IPS DF 6.9 (cell line): ENCODE measurements at regions not wholly inside any gene's neighbourhood (a gene's known extent, or its start where the extent isn't known, plus 50 kb on each side); places are given as distances from the start of the nearest gene placed in this dataset.
"Not testable (repeated sequence)": the region's sequence is repeated elsewhere in the genome, so short reads cannot be mapped to it uniquely, and the experiment has no call there.

Experiments
- DNase-seq: peaks from one replicate; pipeline ENCODE4 v3.0.0-alpha.2; 2013; ENCODE audit warnings: low read depth, low spot score
- H3K27ac ChIP-seq: one replicate; pipeline ENCODE4 v1.5.1; 2013; ENCODE audit warnings: low read length, control low read depth
- H3K27me3 ChIP-seq: 2 replicates; pipeline ENCODE4 v1.6.1; 2013; ENCODE audit warnings: mild to moderate bottlenecking, low read length; ENCODE audit not compliant: control insufficient read depth, insufficient read depth
- H3K36me3 ChIP-seq: 2 replicates; pipeline ENCODE4 v1.6.1; 2013; ENCODE audit warnings: low read length; ENCODE audit not compliant: control insufficient read depth, insufficient read depth
- H3K4me1 ChIP-seq: 2 replicates; pipeline ENCODE4 v1.6.1; 2013; ENCODE audit warnings: low read length; ENCODE audit not compliant: control insufficient read depth, insufficient read depth
- H3K4me3 ChIP-seq: 2 replicates; pipeline ENCODE4 v1.5.1; 2013; ENCODE audit warnings: mild to moderate bottlenecking, low read length
- H3K9me3 ChIP-seq: 2 replicates; pipeline ENCODE4 v1.6.1; 2013; ENCODE audit warnings: low read length, inconsistent platforms; ENCODE audit not compliant: control insufficient read depth, insufficient read depth
- WGBS: extraction: QIAGEN DNeasy Blood & Tissue Kit; methylation state at CpG from one replicate; pipeline ENCODE4 v1.1.7; 2013; ENCODE audit warnings: mixed read lengths, missing lambda C conversion rate; ENCODE audit not compliant: insufficient read length, insufficient coverage; 5-methylcytosine and 5-hydroxymethylcytosine counted together

DNA sequence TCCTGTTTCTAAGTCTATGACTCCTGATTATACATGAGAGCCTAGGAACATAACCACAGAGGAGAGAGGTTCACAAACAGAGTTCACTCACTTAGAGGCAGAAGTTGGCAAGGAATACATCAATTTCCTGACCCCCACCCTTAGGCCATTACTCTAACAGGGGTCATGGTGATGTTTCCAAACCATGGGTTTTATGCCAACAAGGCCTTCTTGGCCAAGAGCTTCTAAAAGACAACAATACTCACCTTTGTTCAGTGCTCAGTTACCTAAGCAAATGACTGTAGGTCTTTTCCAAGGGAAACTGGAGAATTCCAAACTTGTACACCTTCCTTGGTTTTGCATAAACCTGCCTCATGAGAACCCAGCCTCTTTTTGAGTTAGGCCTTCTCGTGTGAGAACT, 52.6 kb downstream of the ERICH4 start:
- no peaks in the 10 kb centered on the region for H3K27me3 ChIP-seq
- no peaks in the 10 kb centered on the region for H3K36me3 ChIP-seq
- no peak overlapping the region for H3K4me3 ChIP-seq
- no peaks in the 10 kb centered on the region for H3K4me1 ChIP-seq
- DNase-seq = no peak
- H3K27ac ChIP-seq = no peak overlapping the region
- WGBS = no CpG with 5 or more reads among the region's 1 CpG
- H3K9me3 ChIP-seq = 0 out of 2 replicates have a peak, but pooled peaks cover 2% of the 10 kb centered on the region

DNA sequence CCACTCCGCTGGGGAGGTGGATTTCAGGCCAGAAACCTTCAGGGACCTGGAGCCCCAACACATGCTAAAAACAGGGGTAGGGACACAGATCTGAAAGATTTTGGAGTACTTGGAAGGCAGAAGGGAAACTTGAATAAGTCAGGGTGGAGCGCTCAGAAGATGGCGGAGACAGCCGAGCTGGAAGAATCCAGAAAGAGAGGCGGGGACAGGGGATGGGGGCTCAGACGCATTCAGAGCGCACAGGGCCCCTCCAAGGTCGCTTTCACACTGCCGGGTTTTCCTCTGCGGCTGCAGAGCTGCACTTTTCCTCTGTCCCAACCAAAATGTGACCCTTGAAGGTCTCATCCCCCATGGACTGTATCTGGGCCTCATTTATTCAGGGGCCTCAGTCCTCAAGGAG, 56.9 kb downstream of the ERICH4 start:
- no peak for DNase-seq
- H3K4me1 ChIP-seq = 0 out of 2 replicates have a peak, but pooled peaks cover 1% of the 10 kb centered on the region
- no CpG with 5 or more reads among the region's 10 CpGs for WGBS
- H3K36me3 ChIP-seq = no peaks in the 10 kb centered on the region
- H3K9me3 ChIP-seq = 0 out of 2 replicates have a peak, but pooled peaks cover 2% of the 10 kb centered on the region
- no peaks in the 10 kb centered on the region for H3K27me3 ChIP-seq
- H3K27ac ChIP-seq = no peak overlapping the region
- no peak overlapping the region for H3K4me3 ChIP-seq

DNA sequence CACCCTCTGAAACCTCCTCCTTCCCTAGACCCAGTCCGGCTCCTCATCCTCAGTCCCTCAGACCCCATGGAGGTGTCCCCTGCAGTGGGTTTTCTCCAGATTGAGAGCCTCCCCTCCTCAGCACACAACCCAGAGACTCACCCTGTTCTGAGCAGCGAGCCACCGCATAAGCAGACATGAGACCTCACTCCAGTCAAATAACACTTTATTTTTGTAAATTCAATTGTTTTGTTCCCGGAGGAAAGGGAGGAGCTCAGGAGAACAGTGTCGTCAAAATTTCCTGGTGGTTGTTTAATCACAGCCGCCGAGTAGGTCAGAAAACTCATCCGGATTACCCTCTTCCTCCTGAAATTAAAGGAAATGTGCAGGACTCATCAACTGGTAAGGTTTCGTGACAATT, 57.5 kb downstream of the ERICH4 start:
- no peak overlapping the region for H3K27ac ChIP-seq
- H3K9me3 ChIP-seq = 0 out of 2 replicates have a peak, but pooled peaks cover 2% of the 10 kb centered on the region
- no peaks in the 10 kb centered on the region for H3K36me3 ChIP-seq
- WGBS = no CpG with 5 or more reads among the region's 9 CpGs
- no peak for DNase-seq
- H3K27me3 ChIP-seq = no peaks in the 10 kb centered on the region
- 0 out of 2 replicates have a peak, but pooled peaks cover 1% of the 10 kb centered on the region for H3K4me1 ChIP-seq
- H3K4me3 ChIP-seq = no peak overlapping the region

DNA sequence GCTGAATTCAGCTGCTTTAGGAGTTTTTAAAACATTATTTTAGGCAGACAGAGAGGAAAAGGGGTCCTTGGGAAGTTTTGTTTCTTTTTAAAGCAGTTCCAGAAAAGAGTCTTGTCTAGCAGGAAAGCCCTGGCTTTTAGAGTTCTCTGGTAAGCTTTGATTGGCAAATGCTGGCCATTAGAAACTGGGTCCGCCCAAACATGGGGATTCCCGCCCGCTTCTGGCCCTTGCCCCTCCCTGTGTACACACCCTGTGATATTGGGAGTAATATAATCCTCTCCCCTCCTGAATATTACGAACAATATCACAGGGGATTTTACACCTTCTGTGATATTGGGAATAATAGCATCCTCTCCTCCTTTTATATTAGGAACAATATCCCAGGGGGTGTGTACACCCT, 58.9 kb downstream of the ERICH4 start:
- Histone ChIP-seq H3K27me3 (no peaks in the 10 kb centered on the region), H3K4me3 (no peak overlapping the region), H3K27ac (no peak overlapping the region), H3K9me3 (0 out of 2 replicates have a peak, but pooled peaks cover 2% of the 10 kb centered on the region), H3K36me3 (no peaks in the 10 kb centered on the region), H3K4me1 (0 out of 2 replicates have a peak, but pooled peaks cover 1% of the 10 kb centered on the region)
- WGBS = no CpG with 5 or more reads among the region's 4 CpGs
- no peak for DNase-seq

DNA sequence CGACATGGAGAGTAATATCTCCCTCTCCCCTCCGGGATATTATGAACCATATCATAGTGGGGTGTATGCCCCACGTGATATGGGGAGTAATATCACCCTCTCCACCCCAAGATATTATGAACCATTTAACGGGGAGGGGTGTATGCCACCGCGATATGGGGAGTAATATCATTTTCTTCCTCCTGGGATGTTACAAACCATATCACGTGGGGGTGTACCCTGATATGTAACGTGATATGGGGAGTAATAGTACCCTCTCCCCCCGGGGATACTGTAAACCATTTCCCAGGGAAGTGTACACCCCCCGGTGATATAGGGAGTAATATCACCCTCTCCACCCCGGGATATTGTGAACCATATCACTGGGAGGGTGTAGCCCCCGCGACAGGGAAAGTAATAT, 62.1 kb downstream of the ERICH4 start:
- Histone ChIP-seq H3K27me3 (no peaks in the 10 kb centered on the region), H3K27ac (no peak overlapping the region), H3K4me3 (no peak overlapping the region), H3K36me3 (no peaks in the 10 kb centered on the region), H3K9me3 (no peaks in the 10 kb centered on the region), H3K4me1 (0 out of 2 replicates have a peak, but pooled peaks cover 1% of the 10 kb centered on the region)
- no peak for DNase-seq
- WGBS = no CpG with 5 or more reads among the region's 13 CpGs

DNA sequence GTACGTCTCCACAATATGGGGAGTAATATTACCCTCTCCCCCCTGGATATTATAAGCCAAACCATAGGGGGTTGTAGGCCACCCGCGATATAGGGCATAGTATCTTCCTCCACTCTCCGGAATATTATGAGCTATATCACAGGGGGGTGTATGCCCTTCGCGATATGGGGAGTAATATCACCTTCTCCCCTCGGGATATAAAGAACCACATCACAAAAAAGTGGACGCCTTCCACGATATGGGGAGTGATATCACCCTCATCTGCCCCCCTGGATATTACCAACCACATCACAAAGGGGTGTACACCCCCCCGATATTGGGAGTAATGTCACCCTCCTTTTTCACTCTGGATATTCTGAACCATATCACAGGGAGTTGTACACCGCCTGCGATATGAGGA, 65.5 kb upstream of the CEACAM21 start:
- Histone ChIP-seq H3K27me3 (no peaks in the 10 kb centered on the region), H3K4me3 (no peak overlapping the region), H3K9me3 (no peaks in the 10 kb centered on the region), H3K36me3 (no peaks in the 10 kb centered on the region), H3K4me1 (no peaks in the 10 kb centered on the region), H3K27ac (no peak overlapping the region)
- no CpG with 5 or more reads among the region's 12 CpGs for WGBS
- DNase-seq = no peak

DNA sequence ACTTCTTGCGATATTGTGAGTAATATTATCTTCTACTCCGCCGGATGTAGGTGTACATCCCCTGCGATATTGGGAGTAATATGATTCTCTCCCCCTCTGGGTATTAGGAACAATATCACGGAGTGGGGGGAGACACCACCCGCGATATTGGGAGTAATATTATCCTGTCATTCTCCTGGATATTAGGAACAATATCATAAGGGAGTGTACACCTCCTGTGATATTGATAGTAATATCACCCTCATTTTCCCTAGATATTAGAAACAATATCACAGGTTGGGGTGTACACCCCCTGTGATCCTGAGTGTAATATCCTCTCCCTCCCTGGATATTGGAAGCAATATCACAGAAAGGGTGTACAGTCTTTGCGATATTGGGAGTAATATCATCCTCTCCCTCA, 64.3 kb upstream of the CEACAM21 start:
- Histone ChIP-seq H3K36me3 (no peaks in the 10 kb centered on the region), H3K4me1 (no peaks in the 10 kb centered on the region), H3K4me3 (no peak overlapping the region), H3K27me3 (no peaks in the 10 kb centered on the region), H3K27ac (no peak overlapping the region), H3K9me3 (no peaks in the 10 kb centered on the region)
- DNase-seq = no peak
- no CpG with 5 or more reads among the region's 8 CpGs for WGBS

DNA sequence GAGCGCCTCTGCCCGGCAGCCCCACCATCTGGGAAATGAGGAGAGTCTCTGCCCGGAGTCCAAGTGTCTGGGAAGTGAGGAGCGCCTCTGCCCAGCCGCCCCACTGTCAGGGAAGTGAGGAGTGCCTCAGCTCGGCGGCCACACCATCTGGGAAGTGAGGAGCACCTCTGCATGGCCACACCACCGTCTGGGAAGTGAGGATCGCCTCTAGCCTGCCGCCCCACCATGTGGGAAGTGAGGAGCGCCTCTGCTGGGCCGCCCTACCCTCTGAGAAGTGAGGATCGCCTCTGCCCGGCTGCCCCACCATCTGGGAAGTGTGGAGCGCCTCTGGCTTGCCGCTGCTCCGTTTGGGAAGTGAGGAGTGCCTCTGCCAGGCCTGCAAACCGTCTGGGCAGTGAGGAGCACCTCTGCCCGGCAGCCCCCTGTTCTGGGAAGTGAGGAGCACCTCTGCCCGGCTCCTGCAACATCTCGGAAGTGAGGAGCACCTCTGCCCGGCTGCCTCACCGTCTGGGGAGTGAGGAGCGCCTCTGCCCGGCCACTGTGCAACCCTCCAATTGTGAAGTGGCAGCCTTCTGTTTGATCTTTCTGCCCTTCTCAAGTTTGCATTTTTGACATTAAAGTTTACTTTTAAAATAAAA, 60.8 kb upstream of the CEACAM21 start:
- Histone ChIP-seq H3K36me3 (no peaks in the 10 kb centered on the region), H3K9me3 (no peaks in the 10 kb centered on the region), H3K4me1 (no peaks in the 10 kb centered on the region), H3K4me3 (no peak overlapping the region), H3K27me3 (no peaks in the 10 kb centered on the region), H3K27ac (no peak overlapping the region)
- DNase-seq = no peak
- WGBS = no CpG with 5 or more reads among the region's 25 CpGs

DNA sequence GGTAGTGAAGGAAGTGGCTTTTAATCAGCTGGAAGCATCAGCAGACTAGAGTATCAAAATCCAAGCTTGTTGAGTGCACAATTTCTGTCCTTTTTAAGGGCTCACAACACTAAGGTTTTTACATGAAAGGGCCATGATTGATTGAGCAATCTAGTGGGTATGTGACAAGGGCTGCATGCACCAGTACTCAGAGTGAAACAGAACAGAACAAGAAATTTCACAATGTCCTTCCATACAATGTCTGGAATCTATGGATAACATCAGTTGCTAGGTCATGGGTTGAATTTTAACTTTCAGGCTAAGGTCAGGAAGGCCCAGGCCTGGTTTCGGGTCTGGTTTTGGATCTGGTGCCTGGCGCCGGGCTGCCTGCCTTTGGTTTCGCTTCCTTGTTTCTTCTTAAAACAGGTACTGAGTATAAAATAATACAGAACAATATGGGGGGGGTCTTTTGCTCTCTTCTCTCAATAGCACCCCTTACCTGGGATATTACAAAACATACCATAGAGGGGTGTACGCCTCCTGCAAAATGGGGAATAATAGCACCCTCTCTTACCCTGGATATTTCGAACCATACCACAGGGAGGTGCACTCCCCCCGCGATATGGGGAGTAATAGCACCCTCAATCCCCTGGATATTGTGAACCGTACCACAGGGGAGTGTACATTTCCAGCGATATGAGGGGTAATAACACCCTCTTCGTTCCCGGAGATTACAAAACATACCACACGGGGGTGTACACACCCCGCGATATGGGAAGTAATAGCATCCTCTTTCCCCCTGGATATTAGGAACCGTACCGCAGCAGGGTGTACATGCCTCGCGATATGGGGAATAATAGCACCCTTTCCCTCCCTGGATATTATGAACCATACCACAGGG, 59.4 kb upstream of the CEACAM21 start:
- not testable (repeated sequence) for H3K27me3 ChIP-seq, DNase-seq

DNA sequence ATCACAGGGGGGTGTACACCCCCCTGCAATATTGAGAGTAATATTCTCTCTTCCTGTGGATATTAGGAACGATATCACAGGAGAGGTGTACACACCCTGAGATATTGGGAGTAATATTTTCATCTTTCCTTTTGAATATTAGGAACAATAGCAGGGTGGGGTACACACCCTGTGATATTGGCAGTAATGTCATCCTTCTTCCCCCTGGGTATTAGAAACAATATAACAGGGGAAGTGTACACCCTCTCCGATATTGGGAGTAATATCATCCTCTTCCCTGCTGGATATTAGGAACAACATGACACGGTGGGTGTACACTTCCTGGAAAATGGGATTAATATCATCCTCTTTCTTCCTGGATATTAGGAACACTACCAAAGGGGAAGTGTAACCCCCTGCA, 57.8 kb upstream of the CEACAM21 start:
- no peak for DNase-seq
- no CpG with 5 or more reads among the region's 3 CpGs for WGBS
- no peaks in the 10 kb centered on the region for H3K9me3 ChIP-seq
- H3K36me3 ChIP-seq = no peaks in the 10 kb centered on the region
- no peaks in the 10 kb centered on the region for H3K4me1 ChIP-seq
- H3K4me3 ChIP-seq = no peak overlapping the region
- H3K27ac ChIP-seq = no peak overlapping the region
- H3K27me3 ChIP-seq = peaks cover 17% of the 10 kb centered on the region

More for the DNA sequence above, 59.4 kb upstream of the CEACAM21 start:
- H3K9me3 ChIP-seq, H3K4me1 ChIP-seq, H3K4me3 ChIP-seq, H3K36me3 ChIP-seq, H3K27ac ChIP-seq: not testable (repeated sequence)
- no CpG with 5 or more reads among the region's 19 CpGs for WGBS
